ENCODE measurements at regions not wholly inside any gene's neighbourhood (a gene's known extent, or its start where the extent isn't known, plus 50 kb on each side); places are given as distances from the start of the nearest gene placed in this dataset.

- TF ChIP-seq CTCF (IDR thresholded peaks at IDR 0.05), result no peak
- TF ChIP-seq POLR2A (IDR thresholded peaks at IDR 0.05; ENCODE audit: low read depth), result no peak
- no peak for TF ChIP-seq EP300 (IDR thresholded peaks at IDR 0.05)
- TF ChIP-seq POLR2AphosphoS5 (IDR thresholded peaks at IDR 0.05), result no peak
Observed at GRCh38 chr13:80093888-80094287, 247.0 kb downstream of the SPRY2 start.

All from esophagus muscularis mucosa (tissue), 4 donors.